H1 (cell line): ENCODE measurements at regions not wholly inside any gene's neighbourhood (a gene's known extent, or its start where the extent isn't known, plus 50 kb on each side); places are given as distances from the start of the nearest gene placed in this dataset.

Experiments used
- CTCF ChIA-PET: fragments of 300-600 bp; sonication (Branson Sonifier 250); formaldehyde crosslinking; loops from one replicate; lab custom pipeline; 2021; ENCODE audit not compliant: partially characterized antibody; lab: Charles Lee
- POLR2A ChIA-PET: fragments of 300-600 bp; sonication (Branson Sonifier 250); formaldehyde crosslinking; loops from one replicate; lab custom pipeline; 2021; ENCODE audit warnings: inconsistent platforms; ENCODE audit not compliant: partially characterized antibody; lab: Charles Lee
- DNase-seq, 2 experiments: peaks; one replicate each; pipeline versions ENCODE4 v3.0.0 to v3.0.0-alpha.2; 2010 to 2022; ENCODE audit warnings: low spot score in 2 of 2, low read depth in 1 of 2, mixed read lengths in 1 of 2
- FAIRE-seq: peaks from 2 replicates; lab custom pipeline; 2011; peaks lifted over from hg19 to GRCh38; lab: Jason Lieb, UNC
- H2AFZ ChIP-seq: 2 replicates; pipeline ENCODE4 v1.8.1; 2012; ENCODE audit warnings: low read length, inconsistent platforms
- H2AK5ac ChIP-seq: 2 replicates; pipeline ENCODE4 v1.6.1; 2013; ENCODE audit warnings: low read depth, low read length
- H2BK120ac ChIP-seq: replicated peaks from 2 replicates; pipeline ENCODE3; 2013; ENCODE audit warnings: low read depth, low read length, inconsistent platforms
- H2BK12ac ChIP-seq: 2 replicates; pipeline ENCODE4 v1.6.1; 2013; ENCODE audit warnings: low read depth, low read length
- H2BK15ac ChIP-seq: 2 replicates; pipeline ENCODE4 v1.6.1; 2013; ENCODE audit warnings: low read length
- H2BK20ac ChIP-seq: 2 replicates; pipeline ENCODE4 v1.6.1; 2013; ENCODE audit warnings: low read length
- H2BK5ac ChIP-seq: 2 replicates; pipeline ENCODE4 v1.6.1; 2013; ENCODE audit warnings: low read depth, low read length
- H3K14ac ChIP-seq: 2 replicates; pipeline ENCODE4 v1.6.1; 2013; ENCODE audit warnings: inconsistent platforms; ENCODE audit not compliant: insufficient read length
- H3K18ac ChIP-seq: 2 replicates; pipeline ENCODE4 v1.6.1; 2013; ENCODE audit warnings: low read length; ENCODE audit errors: extremely low read depth
- H3K23ac ChIP-seq: 2 replicates; pipeline ENCODE4 v1.6.1; 2013; ENCODE audit warnings: inconsistent platforms; ENCODE audit not compliant: insufficient read length
- H3K23me2 ChIP-seq: 2 replicates; pipeline ENCODE4 v1.6.1; 2013; ENCODE audit warnings: low read depth, low read length
- H3K27ac ChIP-seq: 2 replicates; pipeline ENCODE4 v1.6.1; 2011; ENCODE audit warnings: low read depth, low read length, inconsistent platforms
- H3K27me3 ChIP-seq, 4 experiments: replicated peaks in 1 of 4; 1 replicate in 1 of 4; 2 replicates in 3 of 4; pipeline versions ENCODE4 v1.6.1 to v1.8.1; 2011 to 2013; ENCODE audit warnings: low read length in 3 of 4, mild to moderate bottlenecking in 3 of 4, inconsistent platforms in 2 of 4, mixed read lengths in 2 of 4, moderate library complexity in 1 of 4; ENCODE audit not compliant: control insufficient read depth in 3 of 4, insufficient read depth in 3 of 4; ENCODE audit errors: extremely low read depth in 1 of 4
- H3K36me3 ChIP-seq, 4 experiments: 2 replicates each; pipeline versions ENCODE4 v1.6.1 to v1.8.1; 2011 to 2013; ENCODE audit warnings: mild to moderate bottlenecking in 4 of 4, low read length in 3 of 4, moderate library complexity in 2 of 4, control low read depth in 1 of 4, inconsistent platforms in 1 of 4; ENCODE audit not compliant: insufficient read depth in 4 of 4, control insufficient read depth in 2 of 4
- H3K4ac ChIP-seq: replicated peaks from 2 replicates; pipeline ENCODE3; 2013; ENCODE audit warnings: low read length, low read depth, mixed read lengths, inconsistent platforms; ENCODE audit not compliant: insufficient read length
- H3K4me1 ChIP-seq, 4 experiments: replicated peaks in 1 of 4; 1 replicate in 1 of 4; 2 replicates in 3 of 4; pipeline versions ENCODE4 v1.6.1 to v1.8.1; 2011 to 2013; ENCODE audit warnings: low read length in 3 of 4, inconsistent platforms in 2 of 4, mixed read lengths in 1 of 4; ENCODE audit not compliant: insufficient read depth in 4 of 4, control insufficient read depth in 3 of 4
- H3K4me2 ChIP-seq, 2 experiments: 2 replicates each; pipeline versions ENCODE4 v1.6.1 to v1.8.1; 2011 to 2013; ENCODE audit warnings: low read depth in 2 of 2, low read length in 2 of 2, control low read depth in 1 of 2, inconsistent platforms in 1 of 2, mild to moderate bottlenecking in 1 of 2; ENCODE audit not compliant: insufficient read depth in 1 of 2
- H3K4me3 ChIP-seq, 4 experiments: fragments of 200-600, 300-600 bp in 1 of 4; sonication (generic), shearing (Covaris generic), sonication (Bioruptor Twin) in 1 of 4; 2 replicates each; pipeline versions ENCODE4 v1.5.1 to v1.8.1; 2011 to 2016; ENCODE audit warnings: low read length in 4 of 4, low read depth in 3 of 4, control low read depth in 2 of 4, inconsistent platforms in 2 of 4, mild to moderate bottlenecking in 2 of 4, mixed read lengths in 1 of 4, moderate library complexity in 1 of 4; ENCODE audit not compliant: insufficient read depth in 2 of 4; ENCODE audit errors: extremely low read depth in 1 of 4
- H3K56ac ChIP-seq: replicated peaks from 2 replicates; pipeline ENCODE3; 2013; ENCODE audit warnings: low read depth, mild to moderate bottlenecking, mixed read lengths, low read length, inconsistent platforms; ENCODE audit not compliant: insufficient read length
- H3K79me1 ChIP-seq: 2 replicates; pipeline ENCODE4 v1.6.1; 2013; ENCODE audit warnings: low read depth, low read length, control low read depth
- H3K79me2 ChIP-seq, 2 experiments: 2 replicates each; pipeline versions ENCODE4 v1.6.1 to v1.8.1; 2012 to 2013; ENCODE audit warnings: low read length in 2 of 2, mild to moderate bottlenecking in 2 of 2, inconsistent platforms in 1 of 2; ENCODE audit not compliant: insufficient read depth in 2 of 2, control insufficient read depth in 1 of 2
- H3K9ac ChIP-seq, 4 experiments: replicated peaks in 1 of 4; 1 replicate in 1 of 4; 2 replicates in 3 of 4; pipeline versions ENCODE4 v1.6.1 to v1.8.1; 2011 to 2013; ENCODE audit warnings: low read depth in 3 of 4, low read length in 3 of 4, control low read depth in 2 of 4, mild to moderate bottlenecking in 2 of 4, moderate library complexity in 2 of 4, inconsistent platforms in 1 of 4; ENCODE audit errors: extremely low read depth in 1 of 4
- H3K9me3 ChIP-seq, 2 experiments: 2 replicates each; pipeline versions ENCODE4 v1.6.1 to v1.8.1; 2012 to 2013; ENCODE audit warnings: mild to moderate bottlenecking in 2 of 2, moderate library complexity in 2 of 2, control low read depth in 1 of 2, inconsistent platforms in 1 of 2, low read depth in 1 of 2, low read length in 1 of 2, mixed read lengths in 1 of 2; ENCODE audit not compliant: insufficient read depth in 2 of 2
- H4K20me1 ChIP-seq, 2 experiments: replicated peaks in 1 of 2; 2 replicates each; pipeline versions ENCODE3 to v1.8.1; 2011 to 2013; ENCODE audit warnings: inconsistent platforms in 2 of 2, low read length in 2 of 2, mild to moderate bottlenecking in 1 of 2; ENCODE audit not compliant: insufficient read depth in 2 of 2, control insufficient read depth in 1 of 2
- H4K5ac ChIP-seq: 2 replicates; pipeline ENCODE4 v1.6.1; 2013; ENCODE audit warnings: low read length, low read depth, mixed read lengths, inconsistent platforms; ENCODE audit not compliant: insufficient read length
- H4K8ac ChIP-seq: 2 replicates; pipeline ENCODE4 v1.8.0; 2013; ENCODE audit warnings: mild to moderate bottlenecking, moderate library complexity, low read length, inconsistent platforms; ENCODE audit not compliant: insufficient read depth; ENCODE audit errors: extremely low read depth
- H4K91ac ChIP-seq: replicated peaks from 2 replicates; pipeline ENCODE3; 2013; ENCODE audit warnings: low read length, mixed read lengths, inconsistent platforms; ENCODE audit not compliant: insufficient read length
- ATF2 ChIP-seq: IDR thresholded peaks from 2 replicates; pipeline ENCODE4 v1.6.1; 2012; ENCODE audit warnings: low read length, inconsistent platforms
- CHD1 ChIP-seq: IDR thresholded peaks from 2 replicates; pipeline ENCODE4 v1.6.1; 2012; ENCODE audit warnings: low read depth, low read length, improper control_type of control experiment
- PHF8 ChIP-seq: fragments of 200-600 bp; sonication (generic); conservative IDR thresholded peaks from 2 replicates; pipeline ENCODE4 v1.7.1; 2012; ENCODE audit warnings: low read depth, mild to moderate bottlenecking, inconsistent platforms, low read length, moderate library complexity
- RBBP5 ChIP-seq: IDR thresholded peaks from 2 replicates; pipeline ENCODE4 v1.7.1; 2012; ENCODE audit warnings: low read depth, mild to moderate bottlenecking, inconsistent platforms, low read length, moderate library complexity, borderline replicate concordance
- RFX5 ChIP-seq: IDR thresholded peaks from 2 replicates; pipeline ENCODE4 v1.6.1; 2011; ENCODE audit warnings: low read depth, low read length, improper control_type of control experiment, borderline replicate concordance
- SAP30 ChIP-seq: fragments of 300-600 bp; sonication (generic); IDR thresholded peaks from 2 replicates; pipeline ENCODE4 v1.7.1; 2012; ENCODE audit warnings: low read length, moderate library complexity, mild to moderate bottlenecking, inconsistent platforms; ENCODE audit not compliant: insufficient read depth, insufficient replicate concordance
- TAF7 ChIP-seq: optimal IDR thresholded peaks from 2 replicates; pipeline ENCODE3; 2011; ENCODE audit warnings: low read depth, mild to moderate bottlenecking, inconsistent platforms, low read length, moderate library complexity, borderline replicate concordance
- TBP ChIP-seq: IDR thresholded peaks from 2 replicates; pipeline ENCODE4 v1.6.1; 2011; ENCODE audit warnings: low read depth, low read length, improper control_type of control experiment
- WGBS, 2 experiments: shearing (Covaris generic) in 1 of 2; methylation state at CpG; one replicate each; pipeline versions ENCODE4 v1.1.6 to v1.1.7; 2013 to 2015; ENCODE audit warnings: low lambda C conversion rate in 2 of 2, mixed read lengths in 2 of 2, inconsistent platforms in 1 of 2, low coverage in 1 of 2, missing lambda C conversion rate in 1 of 2; ENCODE audit not compliant: insufficient replicate concordance in 2 of 2, insufficient coverage in 1 of 2, insufficient read length in 1 of 2; ENCODE audit errors: extremely low coverage in 1 of 2, missing lambda C conversion rate in 1 of 2; 5-methylcytosine and 5-hydroxymethylcytosine counted together

GRCh38 chr22:48503035-48503625 is 1324.5 kb downstream of the BRD1 start:
- Histone ChIP-seq H4K5ac (no peak overlapping the region), H3K79me1 (peaks cover 32% of the 10 kb centered on the region), H2BK20ac (no peak overlapping the region), H2BK15ac (no peak overlapping the region), H3K56ac (no peak overlapping the region), H3K4me1 (peaks cover 0 to 27% (median 12%) of the 10 kb centered on the region in 4 experiments; a peak in 4 of 7 replicates), H2AFZ (no peak overlapping the region), H3K9me3 (no peaks in the 10 kb centered on the region), H3K27ac (no peak overlapping the region), H2BK120ac (no peak overlapping the region), H3K23ac (no peak overlapping the region), H4K91ac (no peak overlapping the region), H2BK5ac (no peak overlapping the region), H2BK12ac (no peak overlapping the region), H3K18ac (no peak overlapping the region), H4K20me1 (peaks cover 22 to 24% of the 10 kb centered on the region in 2 experiments), H3K36me3 (no peaks in the 10 kb centered on the region), H3K4me3 (no peak overlapping the region), H3K9ac (no peak overlapping the region), H3K79me2 (peaks cover 0 to 68% of the 10 kb centered on the region in 2 experiments; a peak in 2 of 4 replicates), H3K27me3 (no peaks in the 10 kb centered on the region), H3K4ac (no peak overlapping the region), H3K4me2 (no peak overlapping the region), H2AK5ac (no peak overlapping the region), H3K14ac (no peak overlapping the region), H4K8ac (no peak overlapping the region), H3K23me2 (no peaks in the 10 kb centered on the region)
- ChIA-PET CTCF (interaction anchor here (0.8 to 1.6 kb wide), 5 partner anchors 10 to 48 kb away, joined by 3 to 4 read pairs (median 3); no protein-coding TSS in a partner anchor), POLR2A (interaction anchor here (0.6 to 1.0 kb wide), 2 partner anchors 21 to 1740 kb away, joined by 3 read pairs; partner anchors contain the start of gene TBC1D22A)
- no peak for FAIRE-seq
- no peak for DNase-seq
- TF ChIP-seq TAF7 (no peak), CHD1 (no peak), SAP30 (no peak), ATF2 (no peak), TBP (no peak), PHF8 (no peak), RFX5 (no peak), RBBP5 (no peak)
- 89% methylated on average over 13 of the region's 13 CpGs; no CpG with 5 or more reads in 1 of the 2 experiments for WGBS, 2 experiments
